HG02610 (cell line): ENCODE measurements at regions not wholly inside any gene's neighbourhood (a gene's known extent, or its start where the extent isn't known, plus 50 kb on each side); places are given as distances from the start of the nearest gene placed in this dataset.

ENCODE experiments used
- ATAC-seq: cut with Tn5 transposase; IDR thresholded peaks from one replicate; pipeline ENCODE4 v1.9.1; 2021; ENCODE audit warnings: mild to moderate bottlenecking, moderate library complexity; ENCODE audit not compliant: unreplicated experiment

- no peak for ATAC-seq
These were observed 211.9 kb upstream of the UMPS start for GRCh38 chr3:124518350-124518749.

- ATAC-seq: no peak
These were observed 210.6 kb upstream of the UMPS start for GRCh38 chr3:124519591-124520194.

GRCh38 chr3:124520970-124521369 lies 209.3 kb upstream of the UMPS start:
- no peak for ATAC-seq

GRCh38 chr3:124522082-124522625 lies 208.1 kb upstream of the UMPS start:
- no peak for ATAC-seq

- ATAC-seq: no peak
These were observed 203.7 kb upstream of the UMPS start for GRCh38 chr3:124526601-124527000.

- no peak for ATAC-seq
These were observed 200.3 kb upstream of the UMPS start for GRCh38 chr3:124529826-124530571.

- ATAC-seq: no peak
These were observed 199.3 kb upstream of the UMPS start for GRCh38 chr3:124530916-124531315.

- no peak for ATAC-seq
These were observed 198.2 kb upstream of the UMPS start for GRCh38 chr3:124532071-124532470.

- ATAC-seq: no peak
These were observed 194.9 kb upstream of the UMPS start for GRCh38 chr3:124535306-124535705.

- ATAC-seq: no peak
These were observed 189.6 kb upstream of the UMPS start for GRCh38 chr3:124540550-124541211.

GRCh38 chr3:124542214-124542869 lies 187.9 kb upstream of the UMPS start:
- ATAC-seq: no peak

- ATAC-seq: no peak
These were observed 184.4 kb upstream of the UMPS start for GRCh38 chr3:124545891-124546290.

GRCh38 chr3:124552224-124552623 lies 178.0 kb upstream of the UMPS start:
- ATAC-seq: no peak

- ATAC-seq: no peak
These were observed 177.1 kb upstream of the UMPS start for GRCh38 chr3:124553178-124553577.

GRCh38 chr3:124556636-124557035 lies 173.6 kb upstream of the UMPS start:
- ATAC-seq: no peak

- no peak for ATAC-seq
These were observed 172.6 kb upstream of the UMPS start for GRCh38 chr3:124557433-124558232.

GRCh38 chr3:124558991-124559845 lies 171.0 kb upstream of the UMPS start:
- ATAC-seq: no peak

GRCh38 chr3:124559846-124560574 lies 170.2 kb upstream of the UMPS start:
- ATAC-seq: peak; percentile 58

GRCh38 chr3:124560666-124561215 lies 169.5 kb upstream of the UMPS start:
- no peak for ATAC-seq
